KMS-11 (cell line): ENCODE measurements at regions not wholly inside any gene's neighbourhood (a gene's known extent, or its start where the extent isn't known, plus 50 kb on each side); places are given as distances from the start of the nearest gene placed in this dataset.

Experiments used
- H2AFZ ChIP-seq: fragments of 200-600 bp; sonication (generic); 2 replicates; pipeline ENCODE4 v1.6.1; 2016; ENCODE audit warnings: antibody characterized with exemption, mixed run types, low read depth
- H3K27ac ChIP-seq: fragments of 200-600 bp; sonication (generic); 2 replicates; pipeline ENCODE4 v1.6.1; 2016; ENCODE audit warnings: mild to moderate bottlenecking, mixed run types
- H3K27me3 ChIP-seq: fragments of 200-600 bp; sonication (generic); 2 replicates; pipeline ENCODE4 v1.6.1; 2017; ENCODE audit warnings: mild to moderate bottlenecking, low read depth, mixed run types, moderate library complexity; ENCODE audit not compliant: insufficient read depth
- H3K36me3 ChIP-seq: fragments of 200-600 bp; sonication (generic); 2 replicates; pipeline ENCODE4 v1.6.1; 2017; ENCODE audit warnings: mild to moderate bottlenecking, mixed run types; ENCODE audit not compliant: insufficient read depth
- H3K4me1 ChIP-seq: fragments of 200-600 bp; sonication (generic); 2 replicates; pipeline ENCODE4 v1.6.1; 2016; ENCODE audit warnings: mild to moderate bottlenecking, low read depth, mixed run types; ENCODE audit not compliant: poor library complexity, severe bottlenecking
- H3K4me2 ChIP-seq: fragments of 200-600 bp; sonication (generic); 2 replicates; pipeline ENCODE4 v1.7.0; 2016; ENCODE audit warnings: mild to moderate bottlenecking, mixed run types
- H3K4me3 ChIP-seq: fragments of 200-600 bp; sonication (generic); IDR thresholded peaks from 2 replicates; pipeline ENCODE4 v1.6.1; 2017; ENCODE audit warnings: low read depth, low read length, mixed read lengths; ENCODE audit not compliant: insufficient read depth
- H3K79me2 ChIP-seq: fragments of 200-600 bp; sonication (generic); 2 replicates; pipeline ENCODE4 v1.6.1; 2016; ENCODE audit warnings: low read depth, mixed run types; ENCODE audit not compliant: insufficient read depth
- H3K9ac ChIP-seq: fragments of 200-600 bp; sonication (generic); 2 replicates; pipeline ENCODE4 v1.6.1; 2016; ENCODE audit warnings: mild to moderate bottlenecking, mixed run types
- H4K20me1 ChIP-seq: fragments of 200-600 bp; sonication (generic); 2 replicates; pipeline ENCODE4 v1.6.1; 2016; ENCODE audit warnings: mild to moderate bottlenecking, mixed run types; ENCODE audit not compliant: insufficient read depth
- CTCF ChIP-seq: fragments of 200-600 bp; sonication (generic); conservative IDR thresholded peaks from 2 replicates; pipeline ENCODE4 v1.6.1; 2017; ENCODE audit warnings: low read depth, mild to moderate bottlenecking, antibody characterized with exemption, low read length, moderate library complexity, mixed read lengths

GRCh38 chr12:47414511-47414910 lies 291.3 kb downstream of the RPAP3 start:
- H2AFZ ChIP-seq: no peak overlapping the region
- H3K27ac ChIP-seq: no peak overlapping the region
- no peaks in the 10 kb centered on the region for H3K79me2 ChIP-seq
- no peaks in the 10 kb centered on the region for H3K36me3 ChIP-seq
- no peak overlapping the region for H3K4me3 ChIP-seq
- H3K27me3 ChIP-seq: no peaks in the 10 kb centered on the region
- H3K9ac ChIP-seq: no peak overlapping the region
- H3K4me1 ChIP-seq: no peaks in the 10 kb centered on the region
- no peaks in the 10 kb centered on the region for H4K20me1 ChIP-seq
- TF ChIP-seq CTCF: no peak
- H3K4me2 ChIP-seq: no peak overlapping the region

GRCh38 chr12:47413806-47414205 lies 292.0 kb downstream of the RPAP3 start:
- H2AFZ ChIP-seq: no peak overlapping the region
- H3K4me3 ChIP-seq: no peak overlapping the region
- no peaks in the 10 kb centered on the region for H4K20me1 ChIP-seq
- no peak overlapping the region for H3K27ac ChIP-seq
- no peaks in the 10 kb centered on the region for H3K79me2 ChIP-seq
- H3K4me2 ChIP-seq: no peak overlapping the region
- TF ChIP-seq CTCF: no peak
- H3K4me1 ChIP-seq: no peaks in the 10 kb centered on the region
- no peaks in the 10 kb centered on the region for H3K27me3 ChIP-seq
- H3K36me3 ChIP-seq: no peaks in the 10 kb centered on the region
- H3K9ac ChIP-seq: no peak overlapping the region

GRCh38 chr12:47412601-47413236 lies 293.1 kb downstream of the RPAP3 start:
- Histone ChIP-seq H3K9ac (no peak overlapping the region), H3K36me3 (no peaks in the 10 kb centered on the region), H3K27me3 (no peaks in the 10 kb centered on the region), H3K27ac (no peak overlapping the region), H3K79me2 (no peaks in the 10 kb centered on the region), H2AFZ (no peak overlapping the region), H3K4me3 (no peak overlapping the region), H4K20me1 (no peaks in the 10 kb centered on the region), H3K4me1 (peaks cover 5% of the 10 kb centered on the region), H3K4me2 (no peak overlapping the region)
- TF ChIP-seq CTCF: no peak

- Histone ChIP-seq H3K27ac (no peak overlapping the region), H4K20me1 (no peaks in the 10 kb centered on the region), H3K9ac (no peak overlapping the region), H3K4me2 (no peak overlapping the region), H3K36me3 (no peaks in the 10 kb centered on the region), H3K79me2 (no peaks in the 10 kb centered on the region), H2AFZ (no peak overlapping the region), H3K4me3 (no peak overlapping the region), H3K27me3 (no peaks in the 10 kb centered on the region), H3K4me1 (peaks cover 5% of the 10 kb centered on the region)
- no peak for TF ChIP-seq CTCF
Observed at GRCh38 chr12:47411966-47412365, 293.9 kb downstream of the RPAP3 start.
